HL-60 (cell line): ENCODE measurements at regions not wholly inside any gene's neighbourhood (a gene's known extent, or its start where the extent isn't known, plus 50 kb on each side); places are given as distances from the start of the nearest gene placed in this dataset.

Experiments
- CTCF ChIP-seq: IDR thresholded peaks from one replicate; pipeline ENCODE4 v1.5.1; 2011; ENCODE audit warnings: low read length, control low read depth, inconsistent platforms; ENCODE audit not compliant: insufficient read depth
- GABPA ChIP-seq: IDR thresholded peaks from 2 replicates; pipeline ENCODE4 v1.6.1; 2012; ENCODE audit warnings: low read depth
- POLR2AphosphoS5 ChIP-seq: IDR thresholded peaks from 2 replicates; pipeline ENCODE4 v1.6.1; 2012; ENCODE audit warnings: low read depth
- REST ChIP-seq: IDR thresholded peaks from 2 replicates; pipeline ENCODE4 v1.6.1; 2012; ENCODE audit warnings: low read depth; ENCODE audit not compliant: insufficient replicate concordance
- SPI1 ChIP-seq: IDR thresholded peaks from 2 replicates; pipeline ENCODE4 v1.6.1; 2012; ENCODE audit warnings: low read depth, mild to moderate bottlenecking, borderline replicate concordance

DNA sequence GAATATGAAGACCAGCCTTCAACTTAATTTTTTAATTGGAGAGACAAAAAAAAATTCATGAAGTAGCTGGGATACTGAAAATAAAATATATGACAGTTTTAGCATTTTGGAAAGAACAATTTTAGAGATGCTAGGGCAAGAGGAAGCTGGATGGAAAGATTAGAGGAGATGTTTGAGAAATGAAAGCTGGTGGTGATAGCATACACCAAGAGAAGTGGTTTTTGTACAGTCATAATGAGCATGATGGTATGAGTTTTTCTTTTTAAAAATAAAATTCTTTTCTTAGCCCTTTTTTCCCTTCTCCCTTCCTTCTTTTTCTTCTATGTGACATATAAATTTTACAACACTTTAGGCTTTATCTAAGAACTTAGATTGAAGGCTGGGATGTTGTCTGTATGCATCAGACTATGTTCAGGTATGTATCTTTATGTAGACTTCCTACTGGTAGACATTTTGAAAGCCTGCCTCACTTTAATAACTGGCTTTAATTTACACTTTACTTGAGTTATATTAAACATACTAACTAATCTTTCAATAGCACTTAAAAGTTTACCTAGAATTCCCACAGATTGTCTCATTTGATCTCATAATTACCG lies 522.5 kb downstream of the TLE4 start:
- TF ChIP-seq CTCF (no peak), POLR2AphosphoS5 (no peak), REST (no peak), GABPA (no peak), SPI1 (no peak)
